H9 (cell line): ENCODE measurements at regions not wholly inside any gene's neighbourhood (a gene's known extent, or its start where the extent isn't known, plus 50 kb on each side); places are given as distances from the start of the nearest gene placed in this dataset.

Experiments
- DNase-seq: peaks from one replicate; pipeline ENCODE4 v3.0.0-alpha.2; 2017
- H2AFZ ChIP-seq: one replicate; pipeline ENCODE4 v1.6.1; 2013; ENCODE audit warnings: mild to moderate bottlenecking, low read length, control low read depth, moderate library complexity
- H2AK5ac ChIP-seq: 2 replicates; pipeline ENCODE4 v1.6.1; 2013; ENCODE audit warnings: low read length, control low read depth, mixed read lengths; ENCODE audit not compliant: insufficient read length
- H2BK120ac ChIP-seq: one replicate; pipeline ENCODE4 v1.6.1; 2013; ENCODE audit warnings: low read depth, mild to moderate bottlenecking, low read length, control low read depth, inconsistent platforms; ENCODE audit not compliant: poor library complexity, severe bottlenecking
- H2BK12ac ChIP-seq: 2 replicates; pipeline ENCODE4 v1.6.1; 2013; ENCODE audit warnings: low read length, control low read depth, mixed read lengths, low read depth; ENCODE audit not compliant: insufficient read length
- H2BK15ac ChIP-seq: 2 replicates; pipeline ENCODE4 v1.6.1; 2013; ENCODE audit warnings: low read depth, low read length, control low read depth
- H2BK20ac ChIP-seq: one replicate; pipeline ENCODE4 v1.6.1; 2013; ENCODE audit warnings: low read depth, mild to moderate bottlenecking, low read length, control low read depth, inconsistent platforms; ENCODE audit not compliant: poor library complexity, severe bottlenecking
- H2BK5ac ChIP-seq: 2 replicates; pipeline ENCODE4 v1.6.1; 2013; ENCODE audit warnings: low read length, control low read depth, mixed read lengths; ENCODE audit not compliant: insufficient read length
- H3K14ac ChIP-seq: 2 replicates; pipeline ENCODE4 v1.6.1; 2013; ENCODE audit warnings: low read length, control low read depth; ENCODE audit not compliant: insufficient read depth
- H3K18ac ChIP-seq: 2 replicates; pipeline ENCODE4 v1.6.1; 2013; ENCODE audit warnings: low read depth, mild to moderate bottlenecking, mixed read lengths, low read length, control low read depth; ENCODE audit not compliant: insufficient read length
- H3K23ac ChIP-seq: 2 replicates; pipeline ENCODE4 v1.6.1; 2013; ENCODE audit warnings: low read length, control low read depth, mixed read lengths, low read depth; ENCODE audit not compliant: insufficient read length
- H3K23me2 ChIP-seq: 2 replicates; pipeline ENCODE4 v1.6.1; 2013; ENCODE audit warnings: low read depth, mild to moderate bottlenecking, mixed read lengths, low read length, control low read depth; ENCODE audit not compliant: insufficient read length, poor library complexity, severe bottlenecking
- H3K27ac ChIP-seq: 2 replicates; pipeline ENCODE4 v1.5.1; 2013; ENCODE audit warnings: low read length, control low read depth, mixed read lengths, low read depth; ENCODE audit not compliant: insufficient read length
- H3K27me3 ChIP-seq: 2 replicates; pipeline ENCODE4 v1.6.1; 2013; ENCODE audit warnings: low read length, control low read depth, inconsistent platforms; ENCODE audit not compliant: insufficient read depth
- H3K4ac ChIP-seq: 2 replicates; pipeline ENCODE4 v1.6.1; 2013; ENCODE audit warnings: low read depth, mild to moderate bottlenecking, control low read depth, inconsistent platforms, low read length, moderate library complexity
- H3K4me1 ChIP-seq: 2 replicates; pipeline ENCODE4 v1.6.1; 2013; ENCODE audit warnings: low read length, control low read depth, inconsistent platforms; ENCODE audit not compliant: insufficient read depth
- H3K4me2 ChIP-seq: 2 replicates; pipeline ENCODE4 v1.6.1; 2013; ENCODE audit warnings: low read length, control low read depth, mixed read lengths; ENCODE audit not compliant: insufficient read length, insufficient read depth
- H3K56ac ChIP-seq: 2 replicates; pipeline ENCODE4 v1.6.1; 2013; ENCODE audit warnings: low read depth, mild to moderate bottlenecking, mixed read lengths, low read length, control low read depth; ENCODE audit not compliant: insufficient read length
- H3K79me1 ChIP-seq: 2 replicates; pipeline ENCODE4 v1.6.1; 2013; ENCODE audit warnings: low read depth, mild to moderate bottlenecking, moderate library complexity, low read length, control low read depth, inconsistent platforms; ENCODE audit not compliant: insufficient read depth, poor library complexity, severe bottlenecking
- H3K79me2 ChIP-seq: 2 replicates; pipeline ENCODE4 v1.6.1; 2013; ENCODE audit warnings: low read length, control low read depth, inconsistent platforms; ENCODE audit not compliant: insufficient read depth
- H3K9ac ChIP-seq: 2 replicates; pipeline ENCODE4 v1.6.1; 2013; ENCODE audit warnings: low read length, control low read depth, mixed read lengths; ENCODE audit not compliant: insufficient read length; ENCODE audit errors: extremely low read depth
- H3K9me3 ChIP-seq: one replicate; pipeline ENCODE4 v1.6.1; 2013; ENCODE audit warnings: low read depth, low read length, inconsistent platforms; ENCODE audit not compliant: control insufficient read depth
- H3T11ph ChIP-seq: one replicate; pipeline ENCODE4 v1.6.1; 2013; ENCODE audit warnings: mild to moderate bottlenecking, low read length, control low read depth, inconsistent platforms
- H4K20me1 ChIP-seq: one replicate; pipeline ENCODE4 v1.6.1; 2013; ENCODE audit not compliant: control insufficient read depth, insufficient read length, insufficient read depth
- H4K5ac ChIP-seq: 2 replicates; pipeline ENCODE4 v1.6.1; 2013; ENCODE audit warnings: low read depth, mild to moderate bottlenecking, mixed read lengths, low read length, control low read depth; ENCODE audit not compliant: insufficient read length
- H4K8ac ChIP-seq: replicated peaks from 2 replicates; pipeline ENCODE4 v1.6.1; 2013; ENCODE audit warnings: low read length, control low read depth, mixed read lengths, low read depth; ENCODE audit not compliant: insufficient read length
- H4K91ac ChIP-seq: 2 replicates; pipeline ENCODE4 v1.6.1; 2013; ENCODE audit warnings: low read depth, mild to moderate bottlenecking, moderate library complexity, mixed read lengths, low read length, control low read depth; ENCODE audit not compliant: insufficient read length
- H3K27ac Mint-ChIP-seq, 3 experiments: 2 replicates in 2 of 3; 3 replicates in 1 of 3; pipeline ENCODE4 v1.8.0; 2020 to 2021; ENCODE audit warnings: mixed read lengths in 3 of 3, mild to moderate bottlenecking in 1 of 3, moderate library complexity in 1 of 3
- H3K27me3 Mint-ChIP-seq: 2 replicates; pipeline ENCODE4 v1.8.0; 2021; ENCODE audit warnings: low read depth, mild to moderate bottlenecking, moderate library complexity, mixed read lengths
- H3K36me3 Mint-ChIP-seq, 3 experiments: 2 replicates in 2 of 3; 3 replicates in 1 of 3; pipeline ENCODE4 v1.8.0; 2020 to 2021; ENCODE audit warnings: low read depth in 3 of 3, mixed read lengths in 3 of 3; ENCODE audit not compliant: insufficient read depth in 1 of 3
- H3K4me1 Mint-ChIP-seq, 2 experiments: 2 replicates each; pipeline ENCODE4 v1.8.0; 2020; ENCODE audit warnings: mixed read lengths in 2 of 2
- H3K4me3 Mint-ChIP-seq, 2 experiments: 2 replicates in 1 of 2; 3 replicates in 1 of 2; pipeline ENCODE4 v1.8.0; 2020 to 2021; ENCODE audit warnings: mild to moderate bottlenecking in 2 of 2, mixed read lengths in 2 of 2, moderate library complexity in 1 of 2
- H3K9me3 Mint-ChIP-seq, 2 experiments: 2 replicates in 1 of 2; 3 replicates in 1 of 2; pipeline ENCODE4 v1.8.0; 2020; ENCODE audit warnings: mild to moderate bottlenecking in 2 of 2, mixed read lengths in 2 of 2, moderate library complexity in 1 of 2
- WGBS: extraction: QIAGEN DNeasy Blood & Tissue Kit; methylation state at CpG from one replicate; pipeline ENCODE4 v1.1.7; 2013; ENCODE audit warnings: missing lambda C conversion rate, low lambda C conversion rate, mixed read lengths; ENCODE audit not compliant: insufficient read length; ENCODE audit errors: extremely low coverage; 5-methylcytosine and 5-hydroxymethylcytosine counted together
- TF ChIP-seq, protein P1 (sequence below): fragments of 200-600 bp; sonication (generic); conservative IDR thresholded peaks from 3 replicates; pipeline ENCODE4 v1.8.0; 2021; ENCODE audit warnings: antibody characterized with exemption, mild to moderate bottlenecking

DNA sequence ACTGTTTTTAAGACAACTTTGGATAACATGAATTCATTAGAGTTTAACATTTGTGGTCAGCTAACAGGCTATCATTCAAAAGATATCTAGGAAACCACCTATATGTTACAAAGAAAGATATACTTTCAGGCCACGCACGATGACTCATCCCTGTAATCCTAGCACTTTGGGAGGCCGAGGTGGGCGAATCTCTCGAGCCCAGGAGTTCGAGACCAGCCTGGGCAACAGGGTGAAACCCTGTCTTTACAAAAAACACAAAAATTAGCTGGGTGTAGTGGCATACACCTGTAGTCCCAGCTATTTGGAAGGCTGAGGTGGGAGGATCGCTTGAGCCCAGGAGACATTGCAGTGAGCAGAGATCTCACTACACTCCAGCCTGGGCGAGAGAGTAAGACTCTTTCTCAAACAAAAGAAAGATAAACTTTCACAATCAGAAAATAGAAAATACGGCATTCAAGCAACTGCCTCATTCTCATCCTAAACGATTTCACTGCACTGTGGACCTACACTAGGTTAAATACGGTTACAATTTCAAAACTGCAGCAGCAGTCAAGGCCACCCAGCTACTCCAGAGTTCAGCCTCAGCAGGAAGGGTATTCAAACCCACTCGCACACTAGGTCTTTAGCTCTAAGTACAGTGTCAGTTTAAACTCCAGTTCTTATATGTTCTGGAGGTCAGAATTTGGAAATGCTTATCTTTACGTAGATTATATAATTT lies 250.0 kb upstream of the SLC39A10 start:
- peak overlapping the region in 1 of 3 experiments; percentile 48; a peak in 2 of 7 replicates for H3K27ac Mint-ChIP-seq
- no peak overlapping the region for H3K4me2 ChIP-seq
- peaks cover 9 to 10% of the 10 kb centered on the region in 2 experiments for H3K4me1 Mint-ChIP-seq
- WGBS, result no CpG with 5 or more reads among the region's 13 CpGs
- no peak overlapping the region for H3K9ac ChIP-seq
- no peak overlapping the region for H3K23ac ChIP-seq
- H3K79me2 ChIP-seq, result no peaks in the 10 kb centered on the region
- no peak for DNase-seq
- H2BK12ac ChIP-seq, result no peak overlapping the region
- H3K14ac ChIP-seq, result no peak overlapping the region
- no peak overlapping the region for H2BK20ac ChIP-seq
- H4K91ac ChIP-seq, result no peak overlapping the region
- no peaks in the 10 kb centered on the region for H3K9me3 ChIP-seq
- no peaks in the 10 kb centered on the region for H3K36me3 Mint-ChIP-seq
- H2BK15ac ChIP-seq, result no peak overlapping the region
- H3K27me3 ChIP-seq, result no peaks in the 10 kb centered on the region
- H3K4me3 Mint-ChIP-seq, result no peak overlapping the region
- no peak overlapping the region for H3T11ph ChIP-seq
- no peaks in the 10 kb centered on the region for H3K23me2 ChIP-seq
- no peak overlapping the region for H3K18ac ChIP-seq
- no peak overlapping the region for H3K56ac ChIP-seq
- no peak overlapping the region for H2AK5ac ChIP-seq
- H4K8ac ChIP-seq, result no peak overlapping the region
- H3K27me3 Mint-ChIP-seq, result no peaks in the 10 kb centered on the region
- no peaks in the 10 kb centered on the region for H4K20me1 ChIP-seq
- H3K4me1 ChIP-seq, result peaks cover 7% of the 10 kb centered on the region
- no peaks in the 10 kb centered on the region for H3K79me1 ChIP-seq
- no peak overlapping the region for H3K27ac ChIP-seq
- no peak overlapping the region for H3K4ac ChIP-seq
- no peak overlapping the region for H2BK5ac ChIP-seq
- no peak overlapping the region for H2AFZ ChIP-seq
- H2BK120ac ChIP-seq, result no peak overlapping the region
- no peaks in the 10 kb centered on the region for H3K9me3 Mint-ChIP-seq
- H4K5ac ChIP-seq, result no peak overlapping the region
- TF ChIP-seq, protein P1, sequence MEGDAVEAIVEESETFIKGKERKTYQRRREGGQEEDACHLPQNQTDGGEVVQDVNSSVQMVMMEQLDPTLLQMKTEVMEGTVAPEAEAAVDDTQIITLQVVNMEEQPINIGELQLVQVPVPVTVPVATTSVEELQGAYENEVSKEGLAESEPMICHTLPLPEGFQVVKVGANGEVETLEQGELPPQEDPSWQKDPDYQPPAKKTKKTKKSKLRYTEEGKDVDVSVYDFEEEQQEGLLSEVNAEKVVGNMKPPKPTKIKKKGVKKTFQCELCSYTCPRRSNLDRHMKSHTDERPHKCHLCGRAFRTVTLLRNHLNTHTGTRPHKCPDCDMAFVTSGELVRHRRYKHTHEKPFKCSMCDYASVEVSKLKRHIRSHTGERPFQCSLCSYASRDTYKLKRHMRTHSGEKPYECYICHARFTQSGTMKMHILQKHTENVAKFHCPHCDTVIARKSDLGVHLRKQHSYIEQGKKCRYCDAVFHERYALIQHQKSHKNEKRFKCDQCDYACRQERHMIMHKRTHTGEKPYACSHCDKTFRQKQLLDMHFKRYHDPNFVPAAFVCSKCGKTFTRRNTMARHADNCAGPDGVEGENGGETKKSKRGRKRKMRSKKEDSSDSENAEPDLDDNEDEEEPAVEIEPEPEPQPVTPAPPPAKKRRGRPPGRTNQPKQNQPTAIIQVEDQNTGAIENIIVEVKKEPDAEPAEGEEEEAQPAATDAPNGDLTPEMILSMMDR, result no peak
